HG02763 (cell line): ENCODE measurements at regions not wholly inside any gene's neighbourhood (a gene's known extent, or its start where the extent isn't known, plus 50 kb on each side); places are given as distances from the start of the nearest gene placed in this dataset.

ENCODE experiments used
- ATAC-seq: cut with Tn5 transposase; IDR thresholded peaks from one replicate; pipeline ENCODE4 v1.9.1; 2021; ENCODE audit warnings: mild to moderate bottlenecking, moderate library complexity; ENCODE audit not compliant: unreplicated experiment

DNA sequence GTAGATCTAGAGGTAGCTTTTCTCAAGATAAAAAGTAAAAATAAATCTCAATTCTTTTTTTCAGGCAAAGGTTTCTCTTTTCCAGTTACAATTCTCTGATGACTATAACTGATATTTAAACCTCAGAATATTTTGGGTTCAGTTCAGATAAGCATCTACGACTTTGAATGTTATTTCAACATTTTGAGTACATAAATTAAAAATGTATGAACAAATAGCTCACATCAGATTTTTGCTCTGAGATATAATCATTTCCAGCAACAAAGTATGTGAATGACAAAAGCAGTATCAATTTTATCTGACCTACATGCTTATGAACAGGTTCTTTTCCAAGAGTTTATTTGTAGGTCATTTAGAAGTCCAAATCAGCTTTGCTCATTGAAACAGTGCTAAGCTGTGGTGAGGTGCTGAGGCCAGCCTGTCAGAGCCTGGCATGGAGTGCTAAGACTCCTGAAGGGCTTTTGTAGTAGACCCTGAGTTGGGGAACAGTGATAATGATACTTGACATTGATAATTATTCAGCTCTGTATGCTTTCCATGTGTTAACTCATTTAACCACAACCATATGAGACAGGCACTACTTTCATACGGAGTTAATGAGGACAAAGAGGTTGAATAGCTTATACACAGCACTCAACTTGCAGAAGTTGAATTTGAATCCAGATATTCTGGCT lies 205.0 kb upstream of the DCN start:
- no peak for ATAC-seq

DNA sequence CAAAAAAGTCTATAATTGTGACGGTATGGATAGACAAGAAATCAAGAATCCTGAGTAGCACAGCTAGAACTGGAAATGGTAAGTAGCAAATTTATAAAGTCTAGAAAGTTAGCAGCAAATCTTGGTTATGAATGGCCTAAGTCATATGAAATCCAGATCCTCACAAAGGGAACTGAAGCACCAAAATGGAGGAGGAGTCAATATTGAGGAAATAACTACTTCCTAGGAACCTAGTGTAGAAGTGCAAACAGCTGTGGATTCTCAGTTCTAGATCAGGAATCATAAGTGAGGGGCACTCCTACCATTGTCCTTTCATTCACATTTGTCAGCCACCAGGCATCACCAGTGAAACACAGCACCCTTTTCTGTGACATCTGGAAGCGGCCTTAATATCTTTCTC lies 202.2 kb upstream of the DCN start:
- ATAC-seq = no peak

DNA sequence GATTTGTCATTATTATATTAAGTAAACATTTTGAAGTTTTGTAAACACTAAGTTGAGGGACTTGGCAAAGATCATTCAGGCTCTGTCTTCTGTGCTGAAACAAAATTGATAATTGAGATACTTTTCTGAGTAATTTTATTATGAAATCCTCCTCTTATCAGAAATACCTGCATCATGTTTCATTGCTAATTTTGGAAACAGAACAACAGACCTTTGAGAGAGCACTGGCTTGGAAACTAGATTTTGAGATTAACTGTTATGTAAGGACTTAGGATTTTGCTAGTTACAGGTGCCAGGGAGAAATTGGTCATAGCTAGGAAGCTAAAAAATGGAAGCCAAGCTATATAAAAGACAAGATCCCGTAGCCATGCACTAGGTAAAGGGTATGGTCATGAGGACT lies 201.7 kb upstream of the DCN start:
- ATAC-seq = no peak

DNA sequence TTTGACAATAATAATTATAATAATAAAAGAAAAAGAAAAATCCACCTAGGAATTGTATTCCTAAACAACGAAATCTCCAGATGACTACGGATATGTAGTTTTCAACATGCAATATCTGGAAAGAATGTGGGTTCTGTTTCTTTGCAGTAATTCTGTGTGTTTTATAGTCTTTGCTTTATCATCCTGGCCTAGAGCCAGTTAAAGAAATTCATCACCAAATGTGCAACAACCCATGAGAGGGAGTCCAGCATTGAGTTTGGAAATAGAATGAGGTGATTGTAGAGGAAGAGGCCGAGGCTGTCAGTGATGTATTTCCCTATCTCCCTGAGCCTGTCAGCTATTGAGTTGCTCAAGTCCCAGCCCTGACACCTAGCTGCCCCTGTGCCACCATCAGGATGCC lies 200.5 kb upstream of the DCN start:
- ATAC-seq = no peak

DNA sequence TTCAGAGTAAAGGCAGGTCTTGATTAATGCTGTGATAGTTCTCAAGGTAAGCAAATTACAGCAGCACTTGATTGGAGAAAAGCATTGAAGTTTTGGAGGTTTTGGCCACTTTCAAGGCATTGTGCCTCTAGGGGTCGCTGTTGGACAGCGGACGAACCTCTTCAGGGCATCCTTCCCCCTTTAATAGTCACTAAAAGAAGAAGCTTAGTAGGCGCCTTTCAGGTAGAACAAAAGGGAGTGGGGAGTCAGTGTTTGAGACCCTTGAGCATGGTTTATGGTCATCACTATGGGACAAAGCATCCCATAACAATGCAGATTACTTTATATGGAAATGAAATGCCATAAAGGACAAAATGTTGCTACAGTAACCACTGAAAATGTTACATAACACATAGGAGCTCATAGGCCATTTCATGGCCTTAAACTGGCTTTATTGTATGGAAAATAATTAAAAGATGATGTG lies 199.5 kb upstream of the DCN start:
- ATAC-seq = peak; percentile 76

DNA sequence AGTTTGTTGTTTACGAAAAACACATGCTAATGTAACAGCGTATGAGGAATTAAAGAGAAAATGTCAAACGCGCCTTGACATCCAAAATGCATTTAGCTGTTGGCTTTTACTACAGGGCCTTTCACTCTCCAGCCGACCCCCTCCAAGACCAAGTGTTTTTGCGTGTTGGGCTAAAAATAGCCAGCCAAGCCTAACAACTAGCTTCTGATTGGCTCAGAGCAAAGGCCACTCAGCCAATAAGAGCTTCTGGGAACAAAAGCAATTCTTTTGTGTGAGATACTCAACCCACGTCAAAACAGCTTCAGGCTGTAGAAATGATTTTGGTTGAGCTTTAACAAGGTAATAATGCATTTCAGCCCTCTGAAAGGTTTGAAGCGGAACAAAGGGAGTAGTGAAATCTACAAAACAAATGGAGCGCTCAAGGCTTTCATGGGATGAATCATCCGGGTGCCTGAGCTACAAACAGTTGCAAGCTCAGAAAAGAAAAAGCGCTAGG lies 198.7 kb upstream of the DCN start:
- no peak for ATAC-seq

DNA sequence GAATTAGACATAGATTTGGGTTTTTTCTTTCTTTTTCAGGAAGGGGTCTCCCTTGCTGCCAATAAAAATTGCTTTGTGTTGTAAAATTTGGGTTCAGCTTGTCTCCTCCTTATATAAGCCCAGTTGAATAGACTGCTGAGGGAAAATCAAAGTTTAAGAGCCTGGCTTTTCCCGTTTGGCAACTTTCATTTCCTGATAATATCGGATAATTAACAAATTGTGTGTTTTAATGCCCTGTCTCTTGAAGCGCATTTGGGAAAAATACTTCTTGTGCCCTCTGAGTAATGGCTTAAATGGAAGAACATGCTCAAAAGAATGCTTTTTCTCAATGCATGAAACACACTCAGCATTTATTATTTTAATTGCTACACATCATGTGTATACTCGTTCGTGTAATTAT lies 198.0 kb upstream of the DCN start:
- no peak for ATAC-seq

DNA sequence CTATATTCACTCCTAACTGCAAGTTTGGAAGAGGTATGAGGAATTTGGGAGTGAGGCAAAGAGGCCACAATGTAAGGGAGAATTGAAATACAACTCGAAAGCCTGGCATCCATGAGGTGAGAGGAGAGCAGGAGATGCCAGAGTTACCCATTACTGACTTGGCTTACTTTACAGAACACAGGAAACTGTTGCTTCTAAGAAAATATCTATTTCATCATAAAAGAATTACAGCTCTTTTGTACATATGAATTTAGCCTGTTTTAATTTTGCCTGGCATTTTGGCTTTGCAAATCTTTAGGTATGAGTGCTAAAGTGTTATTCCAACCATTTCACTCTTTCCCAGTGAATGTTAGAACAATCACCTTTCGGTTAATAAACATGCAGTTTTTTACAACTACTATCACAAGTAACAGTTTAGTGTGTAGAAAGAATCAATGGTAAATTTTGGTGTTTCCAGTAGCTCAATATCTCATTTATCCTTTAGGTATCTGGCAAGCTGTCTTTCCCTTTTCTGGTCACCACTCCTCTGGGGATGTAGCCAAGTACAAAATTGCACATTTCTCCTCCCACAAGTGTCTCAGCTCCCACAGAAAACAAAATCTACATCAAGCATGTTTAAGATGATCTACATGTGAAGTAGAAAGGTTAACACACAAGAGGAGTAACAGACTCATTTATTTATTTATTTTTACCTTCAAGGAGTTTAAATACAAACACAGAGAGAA lies 196.6 kb upstream of the DCN start:
- no peak for ATAC-seq

DNA sequence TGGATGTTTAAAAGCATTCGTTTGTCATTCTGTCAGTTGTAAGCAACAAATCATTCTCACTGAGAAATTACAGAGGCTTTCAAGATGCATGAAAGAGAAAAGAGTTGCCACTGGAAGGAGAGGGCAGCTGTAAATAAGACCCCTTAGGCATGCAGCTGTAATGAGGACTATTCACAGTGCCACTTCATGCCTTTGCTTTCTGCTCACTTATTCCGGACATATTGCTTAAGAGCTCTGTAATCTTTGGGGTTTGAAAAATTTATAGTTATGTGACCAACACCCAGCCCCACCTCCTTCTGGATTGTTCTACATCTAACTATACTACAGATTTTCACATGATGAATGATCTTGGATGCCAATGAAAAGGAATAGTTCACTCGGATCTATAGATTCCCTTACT lies 194.8 kb upstream of the DCN start:
- no peak for ATAC-seq

DNA sequence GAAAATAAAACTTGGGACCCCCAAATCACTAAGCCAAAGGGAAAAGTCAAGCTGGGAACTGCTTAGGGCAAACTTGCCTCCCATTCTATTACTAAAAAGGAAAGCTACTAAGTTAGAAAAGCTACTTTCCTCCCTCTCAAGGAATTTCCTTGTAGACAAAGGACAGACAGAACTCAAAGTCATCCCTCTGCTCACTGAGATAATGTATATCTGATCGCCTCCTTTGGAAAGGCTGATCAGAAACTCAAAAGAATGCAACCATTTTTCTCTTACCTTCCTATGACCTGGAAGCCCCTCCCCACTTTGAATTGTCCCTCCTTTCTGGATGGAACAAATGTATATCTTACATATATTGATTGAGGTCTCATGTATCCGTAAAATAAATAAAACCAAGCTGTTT lies 190.5 kb upstream of the DCN start:
- ATAC-seq = no peak

DNA sequence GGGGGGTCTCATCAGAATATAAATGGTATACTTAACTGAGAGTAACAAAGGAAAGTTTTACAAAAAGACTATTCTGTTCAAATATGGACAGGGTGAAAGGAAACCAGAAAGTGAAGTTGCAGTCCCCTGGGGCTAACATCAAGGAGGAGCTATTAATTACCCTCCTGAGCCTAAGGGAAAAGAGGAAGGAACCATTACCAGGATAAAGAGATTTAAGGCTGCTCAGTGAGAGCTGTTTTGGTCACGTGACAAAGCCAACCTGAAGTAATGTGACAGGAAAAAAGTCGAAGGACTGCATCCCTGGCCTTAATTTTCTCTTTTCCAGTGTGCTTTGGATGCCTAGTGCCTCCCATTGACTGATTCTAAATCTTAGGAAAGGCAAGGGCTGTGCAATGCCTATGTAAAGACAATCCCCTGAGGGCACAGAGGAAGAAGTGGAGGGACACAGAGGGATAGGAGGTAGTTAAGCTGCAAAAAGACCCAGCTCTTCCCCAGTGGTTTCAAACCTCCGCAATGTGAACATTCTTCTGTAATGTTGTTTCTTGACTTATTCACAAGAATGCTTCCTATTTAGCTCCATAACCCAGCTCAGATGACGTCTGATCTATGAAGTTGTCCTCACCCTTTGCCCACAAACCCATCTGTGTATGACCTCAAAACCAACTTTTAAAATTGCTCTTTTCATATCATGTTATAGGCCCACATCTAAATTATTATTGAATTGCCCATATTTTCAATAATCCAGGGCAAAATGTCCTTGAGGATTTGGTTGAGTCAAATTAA lies 187.7 kb upstream of the DCN start:
- ATAC-seq = no peak

DNA sequence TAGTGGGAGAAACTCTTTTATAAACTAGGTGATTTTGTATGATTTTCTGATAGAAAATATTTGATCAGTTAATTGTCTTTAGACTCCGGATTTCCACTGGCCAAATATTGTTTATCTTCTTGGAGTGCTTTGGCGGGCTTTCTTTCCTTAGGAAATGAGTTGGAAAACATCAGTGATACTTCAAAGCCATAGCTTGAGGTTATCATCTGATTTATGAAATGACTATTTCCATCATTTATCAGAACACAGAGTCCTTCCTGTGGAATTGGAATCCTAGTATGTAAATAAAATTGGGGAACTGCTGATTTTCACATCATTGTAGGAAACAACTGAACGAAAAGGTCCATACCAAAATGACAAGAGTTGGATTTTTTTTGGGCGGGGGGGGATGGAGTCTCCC lies 186.0 kb upstream of the DCN start:
- ATAC-seq = no peak

DNA sequence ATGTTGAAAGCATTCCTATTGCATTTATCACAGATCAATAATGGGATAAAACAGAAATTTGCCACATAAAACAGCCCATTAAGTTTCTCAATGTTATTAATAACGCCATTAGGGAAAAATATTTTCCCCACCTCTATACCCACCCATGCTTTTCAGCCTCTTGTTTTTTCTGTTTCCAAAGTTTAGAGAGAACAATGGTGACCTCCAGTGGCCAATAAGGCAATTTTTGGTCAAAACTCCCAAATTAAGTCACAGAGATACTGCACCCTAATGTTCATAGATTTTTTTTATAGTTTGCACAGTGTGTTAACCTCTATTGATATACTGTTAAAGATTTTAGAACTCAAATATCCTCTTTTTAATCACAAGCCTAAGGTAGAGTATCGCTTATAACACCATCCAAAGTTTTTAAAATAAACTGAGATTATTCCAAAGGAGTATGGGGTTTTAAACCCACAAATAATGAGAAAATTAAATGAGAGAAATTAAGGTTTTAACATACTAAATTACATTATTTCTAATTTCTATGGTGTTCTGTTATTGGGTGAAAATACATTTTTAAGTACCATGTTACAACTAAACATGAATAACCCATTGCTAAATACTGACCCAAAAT lies 184.7 kb upstream of the DCN start:
- ATAC-seq = no peak

DNA sequence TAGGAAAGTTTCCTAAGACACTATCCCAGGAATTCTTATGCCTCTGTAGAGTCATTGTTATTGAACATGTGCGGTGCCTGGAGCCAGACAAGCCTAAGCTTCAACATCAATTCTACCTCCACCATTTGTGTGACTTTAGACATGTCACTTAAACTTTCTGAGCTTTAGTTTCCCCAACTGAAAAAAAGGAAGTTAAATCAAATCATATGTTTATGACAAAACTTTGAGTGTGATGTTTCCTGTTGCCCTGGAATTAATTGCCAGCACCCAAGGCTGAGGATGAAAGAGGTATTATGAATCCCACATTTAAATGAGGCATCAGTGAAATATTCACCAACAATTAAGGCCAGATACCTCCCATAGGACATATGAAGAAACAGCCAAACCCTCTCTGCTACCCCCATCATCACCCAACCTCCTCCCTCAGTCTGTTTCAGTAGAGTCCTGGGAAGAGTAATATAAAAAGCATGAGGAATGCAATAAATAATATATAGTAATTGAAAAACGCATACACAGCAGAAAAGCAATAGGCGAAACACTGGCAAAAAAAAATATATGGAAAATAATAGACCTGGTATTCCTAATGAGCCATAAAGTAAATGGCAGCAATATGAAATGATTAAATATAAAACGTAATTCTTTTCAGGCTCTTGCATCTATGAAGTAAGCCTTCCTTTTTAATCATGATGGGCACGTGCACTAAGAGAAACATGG lies 182.0 kb upstream of the DCN start:
- no peak for ATAC-seq

DNA sequence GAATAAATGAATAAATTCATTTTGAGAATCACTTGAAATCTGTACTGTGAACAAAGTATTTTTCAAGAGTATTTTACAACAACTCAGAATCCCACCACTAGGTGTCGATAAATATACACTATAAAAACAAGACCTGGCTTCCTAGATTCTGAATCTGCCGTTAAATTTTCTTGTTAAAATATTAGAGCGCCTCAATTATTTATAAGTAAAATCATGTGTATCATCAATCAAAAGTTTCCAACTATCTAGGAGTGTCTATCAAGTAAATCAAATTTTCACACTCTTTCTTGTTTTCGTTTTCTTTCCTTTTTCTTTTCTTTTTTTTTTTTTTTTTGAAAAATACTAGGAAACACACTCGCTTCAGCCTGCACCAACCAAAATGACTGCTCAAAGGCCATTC lies 179.2 kb upstream of the DCN start:
- ATAC-seq = no peak

DNA sequence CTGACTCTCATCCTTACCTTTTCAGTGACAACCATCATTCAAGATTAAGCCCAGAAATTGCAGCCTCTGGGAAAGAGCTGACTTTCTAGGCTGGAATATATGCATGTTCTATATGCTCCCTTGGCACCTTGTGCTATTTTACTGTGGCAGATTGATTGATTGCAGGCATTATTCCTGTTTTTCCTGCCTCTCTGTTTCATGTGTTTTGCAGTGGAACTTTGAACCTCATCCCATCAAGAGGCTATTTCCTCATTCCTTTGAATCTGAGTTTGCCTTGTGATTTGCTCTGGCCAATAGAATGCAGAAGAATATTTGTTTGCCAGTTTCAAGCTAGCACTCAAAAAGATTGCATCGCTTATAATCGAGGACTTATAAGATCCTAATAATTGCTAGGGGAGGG lies 174.8 kb upstream of the DCN start:
- no peak for ATAC-seq

DNA sequence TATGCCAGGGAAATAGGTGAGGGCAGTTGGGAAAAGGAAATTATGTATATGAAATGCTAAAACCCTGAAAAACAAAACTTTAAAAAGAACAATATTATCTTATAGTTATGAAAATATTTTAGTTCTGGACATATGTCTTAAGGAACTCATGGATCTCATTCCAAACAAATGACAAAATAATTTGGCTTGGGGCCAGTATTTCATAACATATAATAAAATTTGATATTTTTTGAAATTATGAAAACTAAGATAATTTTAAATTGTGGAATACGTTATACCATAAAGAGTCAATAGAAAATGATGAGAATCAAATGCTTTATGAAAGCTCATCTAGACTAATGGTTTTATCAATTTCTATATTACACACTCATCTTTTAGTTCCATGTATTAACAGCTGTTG lies 173.8 kb upstream of the DCN start:
- no peak for ATAC-seq

DNA sequence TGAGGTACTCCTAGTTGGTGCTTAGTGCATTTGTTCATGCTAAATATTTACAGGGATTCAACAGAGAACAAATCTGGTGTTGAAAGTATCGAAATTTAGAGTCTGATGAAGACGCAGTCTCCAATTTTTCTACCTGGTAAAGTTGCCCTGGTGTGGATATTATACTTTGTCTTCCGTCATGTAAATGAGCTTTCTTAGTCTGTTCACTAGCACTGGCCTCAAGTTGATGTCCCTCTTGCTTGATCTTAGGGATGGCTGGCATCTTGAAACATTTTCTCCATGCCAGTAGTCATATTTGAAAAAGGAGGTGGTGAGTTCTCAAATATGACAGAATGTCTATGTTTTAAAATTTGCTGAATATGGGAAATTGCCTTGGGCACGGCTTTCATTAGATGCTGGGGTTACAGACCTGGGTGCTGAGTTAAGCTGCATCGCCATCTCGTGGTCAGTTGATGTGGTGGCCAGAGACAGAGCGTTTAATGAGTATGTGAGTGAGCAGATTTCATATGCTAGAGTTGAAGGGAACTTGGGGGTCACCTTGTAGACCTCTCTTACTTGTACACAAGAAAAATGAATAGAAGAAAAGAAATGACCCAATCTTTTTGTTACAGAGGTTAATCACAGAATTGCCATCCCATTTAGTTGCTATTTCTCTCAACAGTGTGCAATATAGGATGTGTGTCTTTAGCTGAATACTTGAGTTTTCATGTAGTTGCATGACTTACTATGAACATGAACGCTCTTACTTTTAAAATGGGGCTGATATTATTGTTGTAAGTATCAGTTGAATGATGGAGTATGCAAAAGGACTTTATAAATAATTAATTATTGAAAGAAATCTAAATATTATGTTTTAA lies 172.8 kb upstream of the DCN start:
- ATAC-seq = peak; percentile 77

DNA sequence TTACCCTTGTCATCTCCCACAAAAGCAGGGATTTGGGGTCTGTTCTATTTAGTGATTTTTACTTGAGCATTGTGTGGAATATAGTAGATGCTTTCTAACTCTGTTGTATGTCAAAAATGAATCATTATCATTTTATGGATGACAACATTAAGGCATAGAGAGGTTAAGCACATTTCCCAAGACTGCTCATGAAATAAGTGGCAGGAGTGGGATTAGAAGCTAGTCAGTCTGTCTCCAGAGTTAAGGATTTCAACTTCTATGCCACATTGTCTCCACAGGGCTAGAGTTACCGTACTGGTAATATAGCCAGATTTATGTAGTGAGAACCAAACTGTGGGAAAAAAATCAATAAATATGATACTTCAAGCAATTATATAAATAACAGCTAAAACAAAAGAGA lies 170.6 kb upstream of the DCN start:
- no peak for ATAC-seq

DNA sequence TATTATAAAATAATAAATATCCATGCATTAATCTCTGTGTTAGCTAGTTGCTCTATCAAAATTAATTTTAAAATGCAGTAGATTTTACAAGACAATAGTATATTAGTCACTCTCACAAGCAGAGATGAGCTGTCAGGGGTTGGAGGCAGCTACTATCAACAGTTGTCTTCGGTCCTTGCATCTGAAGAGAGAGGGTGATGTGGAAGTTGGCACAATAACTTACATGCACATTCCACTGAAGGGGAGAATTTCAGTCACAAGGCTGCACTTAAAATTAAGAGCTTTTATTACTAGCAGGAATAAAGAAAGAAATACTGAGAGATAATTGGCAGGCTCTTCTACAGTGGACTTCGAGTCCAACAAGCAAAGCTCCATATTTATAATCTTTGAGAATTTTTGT lies 166.9 kb upstream of the DCN start:
- no peak for ATAC-seq
